ENCODE measurements at regions not wholly inside any gene's neighbourhood (a gene's known extent, or its start where the extent isn't known, plus 50 kb on each side); places are given as distances from the start of the nearest gene placed in this dataset.
"Not testable (repeated sequence)": the region's sequence is repeated elsewhere in the genome, so short reads cannot be mapped to it uniquely, and the experiment has no call there.

GRCh38 chr6:144922120-144922722 is 637.1 kb downstream of the UTRN start:
- no peak for DNase-seq (ENCODE audit: low spot score)

DNA sequence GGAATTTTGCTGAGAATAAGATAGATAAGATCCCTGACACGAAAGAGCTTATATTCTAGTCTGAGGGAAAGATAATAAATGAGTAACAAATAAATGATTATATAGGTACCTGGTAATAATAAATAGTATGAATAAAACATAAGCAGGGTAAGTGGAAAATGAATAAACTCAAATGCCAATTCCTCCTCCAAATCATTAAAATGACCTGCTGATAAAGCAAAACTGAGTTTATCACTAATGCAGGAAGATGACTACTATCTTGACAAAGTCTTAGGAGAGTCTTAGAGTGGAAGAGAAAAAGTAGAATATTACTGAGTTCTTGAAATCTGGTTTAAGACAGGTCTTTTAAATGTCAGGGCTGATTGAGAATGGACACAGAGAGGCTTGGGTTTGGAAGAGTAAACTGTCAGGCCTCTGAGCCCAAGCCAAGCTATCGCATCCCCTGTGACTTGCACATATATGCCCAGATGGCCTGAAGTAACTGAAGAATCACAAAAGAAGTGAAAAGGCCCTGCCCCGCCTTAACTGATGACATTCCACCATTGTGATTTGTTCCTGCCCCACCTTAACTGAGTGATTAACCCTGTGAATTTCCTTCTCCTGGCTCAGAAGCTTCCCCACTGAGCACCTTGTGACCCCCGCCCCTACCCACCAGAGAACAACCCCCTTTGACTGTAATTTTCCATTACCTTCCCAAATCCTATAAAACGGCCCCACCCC is 637.8 kb downstream of the UTRN start:
- DNase-seq (ENCODE audit: low spot score): not testable (repeated sequence)

GRCh38 chr6:144923491-144923787 is 638.3 kb downstream of the UTRN start:
- DNase-seq (ENCODE audit: low spot score): not testable (repeated sequence)

DNA sequence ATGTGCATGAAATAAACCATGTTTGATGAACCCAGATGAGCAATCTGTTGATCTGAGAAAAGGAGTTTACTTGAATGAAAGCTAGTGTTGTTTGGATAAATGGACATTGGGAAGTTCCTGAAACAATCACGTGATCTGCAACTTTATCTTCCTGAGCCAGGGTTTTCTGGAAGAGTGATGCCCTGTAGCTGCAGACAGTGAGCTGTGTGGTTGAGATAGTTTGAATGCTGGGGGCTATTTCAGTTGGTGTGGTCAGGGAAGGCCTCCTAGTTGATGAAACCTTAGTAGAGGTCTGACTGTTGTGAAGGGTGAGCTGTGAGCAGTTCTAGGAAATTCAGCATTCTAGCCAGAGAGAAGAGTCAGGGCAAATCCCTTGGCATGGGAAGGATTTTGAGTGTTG is 643.7 kb downstream of the UTRN start:
- DNase-seq (ENCODE audit: low spot score): no peak

DNA sequence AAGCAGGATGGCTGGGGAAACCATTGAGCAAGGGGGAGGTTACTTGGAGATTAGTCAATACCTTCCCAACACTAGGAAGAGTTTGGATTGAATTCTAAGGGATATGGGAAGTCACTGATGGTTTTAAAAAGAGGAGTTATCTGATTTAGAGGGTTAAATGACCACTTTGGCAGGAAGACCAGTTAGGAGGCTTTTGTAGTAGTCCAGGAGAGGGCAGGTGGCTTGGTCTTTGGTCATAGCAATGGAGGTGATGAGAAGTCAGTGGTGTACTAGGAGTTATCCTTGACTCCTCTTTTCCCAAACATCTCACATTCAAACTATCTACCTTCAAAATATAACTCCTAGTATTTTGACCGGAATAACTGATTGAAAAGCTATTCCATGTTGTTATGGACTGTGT is 644.1 kb downstream of the UTRN start:
- no peak for DNase-seq (ENCODE audit: low spot score)

DNA sequence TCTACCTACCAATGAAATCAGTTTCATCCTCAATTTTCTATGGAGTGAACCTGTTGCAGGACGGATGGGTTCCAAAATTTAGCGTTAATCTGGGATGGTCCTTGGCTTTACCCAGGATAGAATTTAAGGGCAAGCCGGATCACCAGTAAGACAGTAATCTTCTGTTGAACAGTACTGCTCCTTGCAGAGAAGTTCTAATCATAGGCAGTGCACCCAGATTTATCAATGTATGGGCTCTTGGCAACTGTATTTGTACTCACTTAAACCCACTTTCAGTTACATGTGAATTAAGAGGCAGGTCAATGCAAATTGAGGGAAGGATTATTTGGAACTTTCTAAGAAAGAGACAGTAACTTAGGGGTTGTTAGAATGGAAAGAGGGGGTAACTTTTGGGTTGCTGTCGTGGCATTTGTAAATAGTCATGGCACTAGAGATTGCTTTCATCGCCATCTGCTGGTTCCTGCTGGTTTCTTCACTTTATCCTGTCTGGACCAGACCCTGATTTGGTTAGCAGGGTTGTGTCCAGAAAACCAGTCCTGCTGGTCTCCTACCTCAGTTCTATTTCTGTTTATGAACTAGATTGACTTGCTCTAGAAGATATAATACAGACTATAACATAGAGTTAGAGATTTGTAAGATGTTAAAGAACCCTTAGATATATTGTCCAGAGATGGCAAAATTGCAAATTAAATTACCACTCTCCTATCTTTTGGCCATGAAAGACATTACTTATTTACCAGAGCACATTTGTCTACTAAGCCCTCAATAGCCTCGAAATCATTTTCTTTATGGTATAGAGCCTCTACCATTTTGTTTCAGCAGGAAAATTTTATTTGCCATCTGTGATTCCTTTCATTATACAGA is 646.3 kb downstream of the UTRN start:
- DNase-seq (ENCODE audit: low spot score): peak; percentile 50

DNA sequence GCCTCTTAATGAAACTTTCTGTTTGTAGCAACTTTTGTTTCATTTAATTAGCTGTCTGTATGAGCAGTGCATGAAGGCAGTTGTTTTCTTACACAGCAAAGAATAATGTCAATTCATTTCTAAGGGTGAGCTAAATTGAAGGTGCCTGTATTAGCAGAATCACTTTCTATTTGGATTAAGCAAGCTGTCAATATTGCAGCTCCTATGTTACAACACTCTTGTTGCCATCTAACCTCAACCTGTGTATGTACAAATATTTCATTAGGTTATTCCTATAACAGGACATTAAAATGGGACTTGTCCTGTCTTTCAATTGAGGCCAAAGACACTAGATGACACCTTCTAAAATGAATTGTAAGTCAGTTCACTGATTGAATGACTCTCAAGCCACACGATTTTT is 647.5 kb downstream of the UTRN start:
- no peak for DNase-seq (ENCODE audit: low spot score)

- no peak for DNase-seq (ENCODE audit: low spot score)
Observed at GRCh38 chr6:144935181-144935580, 650.0 kb downstream of the UTRN start.

DNA sequence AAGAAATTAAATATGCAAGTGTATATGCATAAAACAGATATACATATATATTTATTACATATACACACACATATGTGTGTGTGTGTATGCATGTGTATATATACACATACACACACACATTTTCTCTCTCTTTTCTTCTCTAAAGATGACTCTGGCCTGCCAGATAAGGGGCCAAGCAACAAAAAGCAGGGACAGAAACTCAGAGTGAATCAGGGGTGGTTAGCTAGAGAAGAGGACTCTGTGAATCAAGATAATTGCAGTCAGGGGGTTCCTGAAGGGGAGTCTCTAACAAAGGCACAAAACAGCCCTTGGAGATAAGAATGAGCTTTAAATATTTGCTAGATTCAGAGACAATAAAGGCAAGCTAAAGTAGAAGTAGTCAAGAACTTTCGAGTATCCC is 650.5 kb downstream of the UTRN start:
- no peak for DNase-seq (ENCODE audit: low spot score)

DNA sequence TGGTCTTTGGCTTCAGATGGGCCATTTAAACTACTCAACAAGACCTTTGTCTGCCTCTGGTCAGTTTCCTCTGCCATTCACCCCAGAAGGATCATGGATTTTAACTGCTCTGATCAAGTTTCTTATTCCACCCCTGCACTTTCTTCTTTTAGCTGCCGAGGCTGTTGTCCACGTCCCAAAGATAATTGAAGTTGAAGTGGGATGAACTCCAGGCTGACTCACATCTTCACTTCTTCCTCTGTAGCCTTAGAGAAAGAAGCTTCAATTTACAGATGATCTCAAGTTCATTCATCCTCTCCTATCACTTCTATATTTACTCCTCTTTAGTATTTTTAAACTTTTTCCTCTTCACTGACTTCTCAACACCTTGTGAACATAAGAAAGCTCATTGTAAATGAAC is 651.6 kb downstream of the UTRN start:
- DNase-seq (ENCODE audit: low spot score): no peak

- DNase-seq (ENCODE audit: low spot score): no peak
Observed at GRCh38 chr6:144939921-144940320, 654.8 kb downstream of the UTRN start.

DNA sequence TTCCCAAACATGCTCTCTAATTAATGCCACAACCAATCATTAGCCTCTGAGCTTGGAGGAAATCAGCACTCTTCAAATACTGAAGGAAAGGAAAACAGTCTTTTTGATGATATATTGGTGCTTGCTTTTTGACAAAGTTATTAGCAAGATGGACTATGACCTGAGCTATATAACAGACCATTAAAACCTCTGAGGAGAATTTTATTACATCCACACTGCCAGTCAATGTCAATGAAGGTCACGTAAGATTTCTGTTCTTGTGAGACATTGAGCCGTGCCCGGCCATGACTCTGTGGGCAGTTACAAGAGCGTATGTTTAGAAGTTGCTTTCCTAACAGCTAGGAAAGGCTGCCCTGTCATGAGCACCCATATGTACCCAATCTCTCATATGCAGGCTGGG is 659.0 kb downstream of the UTRN start:
- no peak for DNase-seq (ENCODE audit: low spot score)

- DNase-seq (ENCODE audit: low spot score): no peak
Observed at GRCh38 chr6:144947398-144947976, 662.4 kb downstream of the UTRN start.

DNA sequence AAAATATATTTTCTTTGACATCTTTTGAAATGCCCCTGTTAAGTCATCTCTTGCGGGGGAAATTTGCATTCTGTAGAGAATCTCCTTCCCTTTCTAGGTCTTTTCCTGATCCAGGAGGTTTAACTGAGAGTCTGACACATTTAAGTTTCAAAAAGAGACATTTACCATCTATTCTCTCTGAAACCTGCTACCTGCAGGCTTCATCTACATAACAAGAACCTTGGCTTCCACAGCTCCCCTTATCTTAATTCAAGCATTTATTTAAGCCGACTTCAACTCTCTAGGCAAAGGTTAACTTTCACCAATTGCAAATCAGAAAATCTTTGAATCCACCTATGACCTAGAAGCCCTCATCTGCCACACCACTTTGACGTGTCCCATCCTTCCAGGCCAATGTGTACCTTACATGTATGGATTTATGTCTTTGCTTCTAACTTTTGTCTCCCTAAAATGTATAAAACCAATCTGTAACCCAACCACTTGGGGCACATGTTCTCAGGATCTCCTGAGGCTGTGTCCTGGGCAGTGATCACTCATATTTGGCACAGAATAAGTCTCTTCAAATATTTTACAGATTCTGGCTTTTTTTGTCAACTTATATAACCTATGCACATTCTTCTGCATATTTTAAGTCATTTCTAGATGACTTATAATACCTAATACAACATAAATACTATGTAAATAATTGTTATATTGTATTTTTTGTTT is 666.7 kb downstream of the UTRN start:
- DNase-seq (ENCODE audit: low spot score): no peak

DNA sequence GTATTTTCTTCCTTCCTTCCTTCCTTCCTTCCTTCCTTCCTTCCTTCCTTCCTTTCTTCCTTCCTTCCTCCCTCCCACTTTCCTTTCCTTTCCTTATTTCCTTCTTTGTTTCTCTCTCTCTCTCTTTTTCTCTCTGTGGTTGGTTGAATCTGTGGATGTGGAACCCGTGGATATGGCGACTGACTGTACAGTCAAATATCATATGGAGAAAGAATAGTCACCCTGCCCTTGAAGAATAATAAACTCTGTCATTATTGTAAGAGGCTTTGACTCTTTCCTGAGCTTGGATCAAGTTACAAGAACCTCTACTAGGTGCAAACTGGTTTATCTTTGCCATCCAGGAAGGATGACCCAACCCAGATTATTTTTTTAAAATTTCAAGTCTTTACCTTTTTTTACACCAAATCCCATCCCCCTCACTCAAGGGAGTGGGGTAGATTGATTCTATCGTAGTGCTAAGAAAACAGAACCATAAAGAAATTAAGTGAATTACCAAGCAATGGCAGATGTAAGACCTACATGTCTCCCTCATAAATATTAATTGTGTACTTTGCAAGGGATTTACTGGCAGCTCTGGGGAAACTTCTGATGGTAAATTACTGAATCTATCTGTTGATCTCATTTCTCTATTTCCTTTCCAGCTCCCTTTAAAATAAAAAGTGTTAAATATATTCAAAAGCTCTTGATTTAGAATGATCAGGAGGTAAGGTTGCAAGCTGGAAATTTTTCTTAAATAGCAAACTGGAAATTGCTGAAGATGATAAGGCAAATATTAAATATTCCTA is 667.5 kb downstream of the UTRN start:
- DNase-seq (ENCODE audit: low spot score): no peak

- no peak for DNase-seq (ENCODE audit: low spot score)
Observed at GRCh38 chr6:144953552-144954240, 668.6 kb downstream of the UTRN start.

DNA sequence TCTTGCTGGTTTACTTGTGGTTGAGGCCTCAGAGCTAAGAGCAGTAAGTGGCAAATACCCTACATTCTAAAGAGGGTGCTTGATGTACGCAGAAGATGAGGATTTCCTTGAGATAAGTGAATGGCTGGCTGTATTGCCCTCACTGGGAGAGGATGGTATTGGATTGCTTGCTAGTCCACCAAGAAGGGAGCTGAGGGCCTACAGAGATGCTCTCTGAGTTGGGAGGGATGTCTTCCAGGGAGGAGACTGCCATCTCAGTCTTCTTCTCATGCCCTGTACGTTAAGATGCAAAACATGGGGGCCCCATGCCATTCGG is 669.1 kb downstream of the UTRN start:
- no peak for DNase-seq (ENCODE audit: low spot score)

DNA sequence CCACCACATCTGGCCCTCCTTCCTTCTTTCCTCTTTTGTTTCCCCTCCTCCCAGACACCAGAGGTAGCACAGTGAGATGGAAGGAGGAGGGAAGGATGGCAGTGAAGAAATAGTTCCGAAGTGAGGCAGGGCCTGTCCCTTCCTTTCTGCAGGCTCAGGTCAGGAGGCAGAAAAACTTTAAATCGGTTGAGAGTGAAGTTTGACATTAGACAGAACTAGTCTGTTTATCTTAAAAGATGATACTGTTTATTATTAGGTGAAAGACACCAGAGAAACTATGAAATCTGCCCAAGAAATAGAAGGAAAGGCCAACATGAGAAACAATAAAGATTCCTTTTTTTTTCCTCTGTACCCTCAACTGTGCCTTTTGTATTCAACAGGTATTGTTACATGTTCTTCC is 670.3 kb downstream of the UTRN start:
- DNase-seq (ENCODE audit: low spot score): no peak

DNA sequence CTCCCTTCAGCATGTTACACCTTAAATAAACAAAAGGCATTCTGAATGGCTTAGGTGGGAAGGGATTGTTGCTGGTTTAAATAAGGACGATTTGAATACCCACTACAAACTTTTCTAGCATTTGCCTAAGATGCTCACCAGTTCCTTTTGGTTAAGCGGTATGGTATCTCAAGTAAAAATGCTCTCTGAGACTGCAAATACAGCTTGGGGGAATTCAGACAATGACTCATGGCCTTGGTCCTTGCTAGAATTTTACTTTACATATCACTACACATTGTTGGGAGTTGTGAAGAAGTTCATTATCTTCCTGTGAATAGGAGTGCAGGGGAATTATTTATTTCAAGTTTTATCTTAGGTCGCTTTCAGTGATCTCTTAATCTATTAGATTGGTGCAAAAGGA is 670.7 kb downstream of the UTRN start:
- no peak for DNase-seq (ENCODE audit: low spot score)

DNA sequence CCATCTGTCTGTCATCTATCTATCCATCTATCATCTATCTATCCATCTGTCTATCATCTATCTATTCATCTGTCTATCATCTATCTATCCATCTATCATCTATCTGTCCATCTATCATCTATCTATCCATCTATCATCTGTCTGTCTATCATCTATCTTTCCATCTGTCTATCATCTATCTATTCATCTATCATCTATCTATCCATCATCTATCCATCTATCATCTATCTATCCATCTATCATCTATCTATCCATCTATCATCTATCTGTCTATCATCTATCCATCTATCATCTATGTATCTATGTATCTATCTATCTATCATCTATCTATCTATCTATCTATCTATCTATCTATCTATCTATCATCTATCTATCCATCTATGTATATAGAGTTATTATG is 671.6 kb downstream of the UTRN start:
- DNase-seq (ENCODE audit: low spot score): not testable (repeated sequence)
